ENCODE measurements at regions not wholly inside any gene's neighbourhood (a gene's known extent, or its start where the extent isn't known, plus 50 kb on each side); places are given as distances from the start of the nearest gene placed in this dataset.

DNA sequence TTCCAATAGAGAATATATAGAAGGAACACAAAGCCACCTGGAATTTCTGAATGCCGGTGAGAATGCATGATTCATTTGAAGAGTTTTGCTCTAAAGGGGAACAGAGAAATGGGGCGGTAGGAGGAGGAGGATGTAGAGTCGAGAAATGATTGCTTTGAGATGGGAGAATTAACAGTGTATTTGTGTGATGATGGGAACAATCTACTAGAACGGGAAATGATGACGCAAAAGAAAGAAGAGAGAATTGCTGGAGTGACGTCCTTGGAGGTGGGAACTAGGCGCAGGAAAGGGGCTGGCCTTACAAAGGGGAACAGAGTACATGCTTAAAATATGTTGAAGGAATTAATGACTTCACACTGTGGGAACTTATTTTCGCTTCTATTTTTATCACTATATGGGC, 188.1 kb downstream of the SDHAF3 start:
- TF ChIP-seq, protein P1, sequence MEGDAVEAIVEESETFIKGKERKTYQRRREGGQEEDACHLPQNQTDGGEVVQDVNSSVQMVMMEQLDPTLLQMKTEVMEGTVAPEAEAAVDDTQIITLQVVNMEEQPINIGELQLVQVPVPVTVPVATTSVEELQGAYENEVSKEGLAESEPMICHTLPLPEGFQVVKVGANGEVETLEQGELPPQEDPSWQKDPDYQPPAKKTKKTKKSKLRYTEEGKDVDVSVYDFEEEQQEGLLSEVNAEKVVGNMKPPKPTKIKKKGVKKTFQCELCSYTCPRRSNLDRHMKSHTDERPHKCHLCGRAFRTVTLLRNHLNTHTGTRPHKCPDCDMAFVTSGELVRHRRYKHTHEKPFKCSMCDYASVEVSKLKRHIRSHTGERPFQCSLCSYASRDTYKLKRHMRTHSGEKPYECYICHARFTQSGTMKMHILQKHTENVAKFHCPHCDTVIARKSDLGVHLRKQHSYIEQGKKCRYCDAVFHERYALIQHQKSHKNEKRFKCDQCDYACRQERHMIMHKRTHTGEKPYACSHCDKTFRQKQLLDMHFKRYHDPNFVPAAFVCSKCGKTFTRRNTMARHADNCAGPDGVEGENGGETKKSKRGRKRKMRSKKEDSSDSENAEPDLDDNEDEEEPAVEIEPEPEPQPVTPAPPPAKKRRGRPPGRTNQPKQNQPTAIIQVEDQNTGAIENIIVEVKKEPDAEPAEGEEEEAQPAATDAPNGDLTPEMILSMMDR (conservative IDR thresholded peaks at IDR 0.05; ENCODE audit: low read depth in 2 of 2): no peak
- TF ChIP-seq, protein P2, sequence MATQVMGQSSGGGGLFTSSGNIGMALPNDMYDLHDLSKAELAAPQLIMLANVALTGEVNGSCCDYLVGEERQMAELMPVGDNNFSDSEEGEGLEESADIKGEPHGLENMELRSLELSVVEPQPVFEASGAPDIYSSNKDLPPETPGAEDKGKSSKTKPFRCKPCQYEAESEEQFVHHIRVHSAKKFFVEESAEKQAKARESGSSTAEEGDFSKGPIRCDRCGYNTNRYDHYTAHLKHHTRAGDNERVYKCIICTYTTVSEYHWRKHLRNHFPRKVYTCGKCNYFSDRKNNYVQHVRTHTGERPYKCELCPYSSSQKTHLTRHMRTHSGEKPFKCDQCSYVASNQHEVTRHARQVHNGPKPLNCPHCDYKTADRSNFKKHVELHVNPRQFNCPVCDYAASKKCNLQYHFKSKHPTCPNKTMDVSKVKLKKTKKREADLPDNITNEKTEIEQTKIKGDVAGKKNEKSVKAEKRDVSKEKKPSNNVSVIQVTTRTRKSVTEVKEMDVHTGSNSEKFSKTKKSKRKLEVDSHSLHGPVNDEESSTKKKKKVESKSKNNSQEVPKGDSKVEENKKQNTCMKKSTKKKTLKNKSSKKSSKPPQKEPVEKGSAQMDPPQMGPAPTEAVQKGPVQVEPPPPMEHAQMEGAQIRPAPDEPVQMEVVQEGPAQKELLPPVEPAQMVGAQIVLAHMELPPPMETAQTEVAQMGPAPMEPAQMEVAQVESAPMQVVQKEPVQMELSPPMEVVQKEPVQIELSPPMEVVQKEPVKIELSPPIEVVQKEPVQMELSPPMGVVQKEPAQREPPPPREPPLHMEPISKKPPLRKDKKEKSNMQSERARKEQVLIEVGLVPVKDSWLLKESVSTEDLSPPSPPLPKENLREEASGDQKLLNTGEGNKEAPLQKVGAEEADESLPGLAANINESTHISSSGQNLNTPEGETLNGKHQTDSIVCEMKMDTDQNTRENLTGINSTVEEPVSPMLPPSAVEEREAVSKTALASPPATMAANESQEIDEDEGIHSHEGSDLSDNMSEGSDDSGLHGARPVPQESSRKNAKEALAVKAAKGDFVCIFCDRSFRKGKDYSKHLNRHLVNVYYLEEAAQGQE (IDR thresholded peaks at IDR 0.05; ENCODE audit: unreplicated experiment): no peak
- TF ChIP-seq POLR2AphosphoS5 (IDR thresholded peaks at IDR 0.05; ENCODE audit: low read depth): no peak
- TF ChIP-seq, protein P3, sequence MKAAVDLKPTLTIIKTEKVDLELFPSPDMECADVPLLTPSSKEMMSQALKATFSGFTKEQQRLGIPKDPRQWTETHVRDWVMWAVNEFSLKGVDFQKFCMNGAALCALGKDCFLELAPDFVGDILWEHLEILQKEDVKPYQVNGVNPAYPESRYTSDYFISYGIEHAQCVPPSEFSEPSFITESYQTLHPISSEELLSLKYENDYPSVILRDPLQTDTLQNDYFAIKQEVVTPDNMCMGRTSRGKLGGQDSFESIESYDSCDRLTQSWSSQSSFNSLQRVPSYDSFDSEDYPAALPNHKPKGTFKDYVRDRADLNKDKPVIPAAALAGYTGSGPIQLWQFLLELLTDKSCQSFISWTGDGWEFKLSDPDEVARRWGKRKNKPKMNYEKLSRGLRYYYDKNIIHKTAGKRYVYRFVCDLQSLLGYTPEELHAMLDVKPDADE (IDR thresholded peaks at IDR 0.05): no peak
- TF ChIP-seq EZH2 (IDR thresholded peaks at IDR 0.05; ENCODE audit: low read depth, unreplicated experiment): no peak
- TF ChIP-seq EZH2phosphoT487 (IDR thresholded peaks at IDR 0.05; ENCODE audit: unreplicated experiment): no peak
- TF ChIP-seq ZNF114 (CRISPR knock-in tag; IDR thresholded peaks at IDR 0.05): no peak

Data from GM23338 (cell line).